GM12873 (cell line): ENCODE measurements at regions not wholly inside any gene's neighbourhood (a gene's known extent, or its start where the extent isn't known, plus 50 kb on each side); places are given as distances from the start of the nearest gene placed in this dataset.

Experiments
- TF ChIP-seq, protein P1 (sequence below): IDR thresholded peaks from 2 replicates; pipeline ENCODE4 v1.5.1; 2012; ENCODE audit warnings: low read depth, mild to moderate bottlenecking, moderate library complexity, low read length, control low read depth; ENCODE audit not compliant: insufficient read depth; ENCODE audit errors: missing control alignments

DNA sequence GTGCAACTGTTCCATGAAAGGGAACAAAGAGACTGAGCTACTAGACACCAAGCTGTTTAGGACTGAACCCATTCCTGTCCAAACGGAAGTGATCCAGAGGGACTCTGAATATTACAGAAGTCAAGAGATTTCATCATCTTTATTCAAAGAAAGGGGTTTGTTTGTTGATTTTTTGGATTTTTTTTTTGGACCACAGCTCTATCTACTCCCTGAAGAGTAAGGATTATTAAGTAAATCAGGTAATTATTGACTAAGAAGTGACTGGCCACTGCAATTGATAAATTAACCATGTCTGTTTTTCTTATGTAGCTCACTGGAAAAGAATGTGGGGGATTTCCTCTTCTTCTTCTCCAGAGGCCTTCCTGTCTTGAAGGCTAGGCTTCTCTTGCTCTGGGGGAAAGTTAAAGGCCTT is 146.6 kb upstream of the TPM1 start:
- TF ChIP-seq, protein P1, sequence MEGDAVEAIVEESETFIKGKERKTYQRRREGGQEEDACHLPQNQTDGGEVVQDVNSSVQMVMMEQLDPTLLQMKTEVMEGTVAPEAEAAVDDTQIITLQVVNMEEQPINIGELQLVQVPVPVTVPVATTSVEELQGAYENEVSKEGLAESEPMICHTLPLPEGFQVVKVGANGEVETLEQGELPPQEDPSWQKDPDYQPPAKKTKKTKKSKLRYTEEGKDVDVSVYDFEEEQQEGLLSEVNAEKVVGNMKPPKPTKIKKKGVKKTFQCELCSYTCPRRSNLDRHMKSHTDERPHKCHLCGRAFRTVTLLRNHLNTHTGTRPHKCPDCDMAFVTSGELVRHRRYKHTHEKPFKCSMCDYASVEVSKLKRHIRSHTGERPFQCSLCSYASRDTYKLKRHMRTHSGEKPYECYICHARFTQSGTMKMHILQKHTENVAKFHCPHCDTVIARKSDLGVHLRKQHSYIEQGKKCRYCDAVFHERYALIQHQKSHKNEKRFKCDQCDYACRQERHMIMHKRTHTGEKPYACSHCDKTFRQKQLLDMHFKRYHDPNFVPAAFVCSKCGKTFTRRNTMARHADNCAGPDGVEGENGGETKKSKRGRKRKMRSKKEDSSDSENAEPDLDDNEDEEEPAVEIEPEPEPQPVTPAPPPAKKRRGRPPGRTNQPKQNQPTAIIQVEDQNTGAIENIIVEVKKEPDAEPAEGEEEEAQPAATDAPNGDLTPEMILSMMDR: no peak

DNA sequence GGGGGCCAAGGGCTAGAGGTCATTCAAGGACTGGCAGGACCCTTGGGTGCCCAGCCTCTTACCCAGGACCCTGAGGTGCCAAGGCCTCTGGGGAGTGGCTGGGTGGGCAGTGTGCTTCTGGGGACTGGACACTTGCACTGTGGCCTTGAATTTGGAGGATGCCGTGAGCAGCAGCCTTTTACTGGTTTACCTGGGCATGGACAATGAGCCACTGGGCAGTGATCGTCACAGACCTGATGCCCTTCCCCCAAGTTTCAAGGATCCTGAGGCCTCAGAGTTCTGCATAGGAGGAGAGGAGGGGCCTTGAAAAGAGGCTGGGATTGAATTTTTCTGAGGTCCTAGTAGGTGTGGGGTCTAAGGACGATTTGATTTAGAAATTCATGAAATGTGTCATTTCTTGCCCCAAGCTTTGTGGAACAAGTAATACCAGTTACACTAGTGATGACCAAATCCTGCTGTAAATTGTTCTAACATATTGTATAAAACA is 146.1 kb upstream of the TPM1 start:
- TF ChIP-seq, protein P1: no peak

DNA sequence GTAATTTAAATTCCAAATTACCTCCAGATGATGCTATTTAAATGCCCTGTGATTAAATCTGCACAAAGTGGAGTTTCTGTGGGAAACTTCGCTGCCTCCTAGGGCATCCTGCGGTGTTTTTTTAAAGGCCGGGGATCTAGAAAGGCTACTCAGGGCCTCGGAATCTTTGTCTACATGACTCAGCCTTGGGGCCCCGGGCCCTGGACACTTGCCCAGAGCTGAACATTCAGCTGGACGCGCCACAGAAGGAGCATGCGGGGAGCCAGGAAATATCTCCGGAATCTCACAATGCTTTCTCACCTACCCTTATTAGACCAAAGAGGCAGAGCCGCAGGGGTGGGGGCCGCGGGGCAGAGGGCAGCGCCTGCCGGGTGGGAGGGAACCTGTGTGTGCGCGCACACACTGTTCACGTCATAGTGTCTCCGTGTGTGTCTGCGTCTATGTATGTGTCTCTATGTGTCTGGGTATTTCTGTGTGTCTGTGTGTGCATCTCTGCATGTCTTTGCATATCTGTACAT is 145.5 kb upstream of the TPM1 start:
- TF ChIP-seq, protein P1: no peak

DNA sequence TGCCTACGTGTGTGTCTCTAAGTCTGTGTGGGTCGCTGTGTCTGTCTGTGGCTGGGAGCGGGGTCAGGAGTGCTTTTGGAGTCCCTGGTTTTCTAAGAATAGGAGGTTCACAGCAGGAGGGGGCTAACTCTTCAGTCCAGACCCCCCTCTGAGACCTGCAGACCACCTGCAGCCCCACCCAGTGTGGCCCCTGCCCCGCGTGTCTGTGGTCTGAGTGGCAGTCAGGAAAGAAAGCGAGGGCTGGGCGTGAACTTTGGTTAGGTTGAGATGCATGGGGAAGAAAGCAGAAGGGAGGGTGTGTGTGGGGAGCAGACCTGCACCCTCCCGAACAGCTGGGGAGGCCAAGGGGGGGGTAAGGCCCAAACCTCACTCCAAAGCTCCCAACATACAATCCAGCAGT is 144.9 kb upstream of the TPM1 start:
- TF ChIP-seq, protein P1: no peak

DNA sequence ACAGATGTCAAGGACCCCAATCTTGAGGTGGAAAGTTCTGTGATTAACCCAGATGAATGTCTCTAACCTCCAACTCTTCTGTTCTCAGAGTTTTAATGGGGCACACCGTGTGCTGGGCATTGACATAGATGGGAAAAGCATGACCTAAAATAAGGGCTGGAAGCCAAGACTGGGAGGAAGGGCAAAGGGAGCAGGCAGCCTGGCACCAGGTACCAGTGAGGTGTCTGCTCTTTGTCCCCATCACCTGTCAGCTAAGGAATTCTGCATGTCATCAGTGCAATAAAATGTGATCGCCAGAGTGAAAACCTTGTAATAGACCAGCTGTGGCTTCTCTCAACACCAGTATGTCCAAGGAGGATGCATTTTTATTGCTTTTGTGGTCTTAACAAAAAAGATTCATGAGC is 143.5 kb upstream of the TPM1 start:
- TF ChIP-seq, protein P1: no peak

DNA sequence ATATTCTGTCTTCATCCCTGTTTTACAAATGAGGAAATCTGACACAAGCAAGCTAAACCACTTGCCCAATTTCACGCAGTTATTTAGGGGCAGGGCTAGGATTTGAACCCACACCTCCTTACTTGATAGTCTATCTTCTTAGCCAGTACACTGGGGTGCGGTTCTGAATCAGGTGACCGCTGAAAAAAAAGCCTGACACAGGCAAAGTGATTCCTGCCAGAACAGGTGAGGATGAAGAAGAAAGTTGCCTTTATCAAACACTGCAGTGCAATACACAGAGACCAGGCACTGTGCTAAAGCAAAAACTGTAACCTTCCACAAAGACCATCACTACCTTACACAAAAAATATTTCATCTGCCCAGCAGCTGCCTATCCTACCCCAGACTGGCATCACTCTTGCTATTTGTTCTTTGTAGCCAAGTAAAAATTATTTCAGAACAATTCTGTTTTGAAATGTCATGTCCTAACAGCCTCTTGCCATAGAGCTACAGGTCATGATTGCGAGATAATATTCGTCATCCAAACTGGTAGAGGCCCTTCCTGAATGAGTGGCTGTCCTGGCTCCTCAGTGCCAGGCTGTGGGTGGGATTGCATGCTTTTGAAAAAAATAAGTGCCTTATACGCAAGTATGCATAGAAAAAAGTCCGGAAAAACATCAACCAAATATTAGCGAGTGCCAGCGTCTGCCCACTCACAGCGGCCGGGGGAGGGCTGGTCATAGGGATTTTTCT is 142.3 kb upstream of the TPM1 start:
- TF ChIP-seq, protein P1: no peak

DNA sequence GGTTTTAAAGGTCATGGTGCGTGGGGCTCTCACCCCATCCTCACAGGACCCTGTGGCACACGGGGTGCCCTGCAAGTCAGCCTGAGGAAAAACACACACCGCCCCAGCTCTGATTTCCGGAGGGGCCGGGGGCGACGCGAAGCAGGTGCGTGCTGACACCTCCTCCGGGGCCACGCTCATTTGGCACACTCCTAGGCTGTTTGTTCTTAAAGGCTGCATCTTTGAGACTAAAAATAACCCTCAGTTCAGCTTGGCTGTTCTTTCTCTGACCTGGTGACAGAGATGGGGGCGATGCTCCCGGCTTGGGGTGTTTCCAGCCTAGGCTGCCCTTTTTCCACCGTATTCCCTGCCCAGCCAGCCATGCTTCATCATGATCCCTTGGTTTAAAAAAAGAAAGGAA is 141.5 kb upstream of the TPM1 start:
- TF ChIP-seq, protein P1: no peak
